ENCODE measurements at regions not wholly inside any gene's neighbourhood (a gene's known extent, or its start where the extent isn't known, plus 50 kb on each side); places are given as distances from the start of the nearest gene placed in this dataset.
"Not testable (repeated sequence)": the region's sequence is repeated elsewhere in the genome, so short reads cannot be mapped to it uniquely, and the experiment has no call there.

GRCh38 chr19:30245401-30246039 is 126.7 kb upstream of the ZNF536 start:
- no peak for DNase-seq

DNA sequence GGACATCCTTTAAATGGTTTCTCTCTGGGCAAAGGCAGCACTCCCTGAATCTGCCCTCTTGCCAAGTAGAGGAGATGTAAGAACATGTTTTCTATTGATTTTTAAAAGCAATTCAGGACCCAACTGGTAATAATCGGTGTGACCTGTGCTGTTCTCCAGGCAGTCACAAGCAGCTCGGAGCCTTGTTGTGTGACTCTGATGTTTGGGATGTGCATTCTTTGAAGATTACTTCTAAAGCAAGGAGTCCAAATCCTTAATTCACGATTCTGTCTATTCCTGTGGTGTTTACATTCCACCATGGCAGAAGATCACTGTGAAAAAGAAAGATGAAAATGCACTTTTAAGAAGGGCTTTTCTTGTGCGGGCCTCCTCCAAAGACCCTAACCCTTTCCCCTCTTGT is 122.3 kb upstream of the ZNF536 start:
- DNase-seq = no peak

GRCh38 chr19:30252214-30252613 is 120.0 kb upstream of the ZNF536 start:
- no peak for DNase-seq

GRCh38 chr19:30253581-30253996 is 118.6 kb upstream of the ZNF536 start:
- DNase-seq = no peak

DNA sequence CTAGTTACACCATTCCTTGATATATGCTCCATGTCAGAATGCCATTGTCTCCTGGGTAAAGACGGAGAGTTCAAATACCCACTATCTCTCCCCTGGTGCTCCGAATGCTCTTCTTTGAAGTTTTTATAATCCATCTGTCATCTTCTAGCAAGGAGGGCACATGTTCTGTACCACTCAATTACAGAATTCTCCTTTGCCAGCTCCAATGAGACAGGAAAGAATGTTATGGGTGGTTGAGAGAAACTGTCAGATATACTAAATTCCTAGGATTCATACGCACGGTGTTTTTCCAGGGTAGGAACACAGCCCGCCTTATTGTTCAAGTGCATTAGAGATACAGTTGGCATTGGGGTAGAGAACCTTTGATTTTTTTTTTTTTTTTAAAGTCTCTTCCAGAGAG is 118.0 kb upstream of the ZNF536 start:
- no peak for DNase-seq

DNA sequence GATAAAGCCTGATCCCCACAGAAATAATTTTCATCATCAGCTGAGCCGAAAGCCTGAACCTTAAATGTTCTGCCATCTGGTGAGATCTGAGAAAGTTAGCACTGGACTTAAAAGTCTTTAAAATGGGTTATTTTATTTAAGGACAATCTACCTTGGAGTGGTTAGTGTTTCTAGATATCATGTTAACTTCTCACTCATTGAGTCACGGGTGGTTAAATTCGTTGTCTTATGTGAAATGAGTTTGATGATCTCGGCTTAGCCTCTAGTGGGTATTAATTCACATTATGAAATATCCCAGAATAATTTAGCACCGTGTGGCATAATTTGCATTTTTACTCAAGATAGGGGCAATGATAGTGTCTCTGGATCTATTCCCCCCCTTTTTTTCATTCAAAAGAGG is 117.4 kb upstream of the ZNF536 start:
- DNase-seq = no peak

- peak; percentile 49 for DNase-seq
These were observed 116.2 kb upstream of the ZNF536 start for GRCh38 chr19:30255791-30256495.

- peak; percentile 79 for DNase-seq
These were observed 115.7 kb upstream of the ZNF536 start for GRCh38 chr19:30256496-30256850.

- no peak for DNase-seq
These were observed 108.3 kb upstream of the ZNF536 start for GRCh38 chr19:30263830-30264381.

DNA sequence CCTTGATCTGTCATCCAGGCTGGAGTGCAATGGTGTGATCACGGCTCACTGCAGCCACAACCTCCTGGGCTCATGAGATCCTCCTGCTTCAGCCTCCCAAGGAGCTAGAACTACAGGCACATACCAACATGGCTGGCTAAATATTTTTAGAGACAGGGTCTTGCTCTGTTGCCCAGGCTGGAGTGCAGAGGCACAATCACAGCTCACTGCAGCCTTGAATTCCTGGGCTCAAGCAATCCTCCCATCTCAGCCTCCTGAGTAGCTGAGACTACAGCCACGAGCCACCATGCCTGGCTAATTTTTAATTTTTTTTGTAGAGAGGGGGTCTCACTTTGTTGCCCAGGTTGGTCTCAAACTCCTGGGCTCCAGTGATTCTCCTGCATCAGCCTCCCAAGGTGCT is 106.3 kb upstream of the ZNF536 start:
- DNase-seq = not testable (repeated sequence)

GRCh38 chr19:30266687-30267086 is 105.5 kb upstream of the ZNF536 start:
- DNase-seq = no peak

GRCh38 chr19:30267332-30267731 is 104.9 kb upstream of the ZNF536 start:
- no peak for DNase-seq

GRCh38 chr19:30268601-30269000 is 103.6 kb upstream of the ZNF536 start:
- DNase-seq = peak; percentile 19

- peak; percentile 47 for DNase-seq
These were observed 102.5 kb upstream of the ZNF536 start for GRCh38 chr19:30269638-30270037.

DNA sequence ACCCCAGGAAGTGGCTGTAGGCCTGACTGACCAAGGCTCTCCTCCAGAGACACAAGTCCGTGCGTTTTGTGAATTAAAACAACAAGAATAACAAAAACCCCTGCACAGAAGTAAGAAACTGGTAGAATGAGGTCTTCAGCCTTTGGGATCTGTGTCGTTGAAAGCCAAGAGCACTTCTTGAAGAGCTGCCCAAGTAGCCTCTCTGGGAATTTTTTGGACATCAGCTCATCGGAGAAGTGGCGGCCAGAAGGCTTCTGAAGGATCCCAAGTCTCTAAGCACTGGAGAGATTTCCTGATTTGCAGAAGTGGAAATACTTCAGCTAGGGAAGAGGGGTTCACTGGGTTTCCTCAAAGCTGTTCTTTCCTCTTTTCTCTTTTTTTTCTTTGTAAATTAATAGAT is 100.4 kb upstream of the ZNF536 start:
- DNase-seq = no peak

GRCh38 chr19:30272554-30272953 is 99.6 kb upstream of the ZNF536 start:
- DNase-seq = no peak

DNA sequence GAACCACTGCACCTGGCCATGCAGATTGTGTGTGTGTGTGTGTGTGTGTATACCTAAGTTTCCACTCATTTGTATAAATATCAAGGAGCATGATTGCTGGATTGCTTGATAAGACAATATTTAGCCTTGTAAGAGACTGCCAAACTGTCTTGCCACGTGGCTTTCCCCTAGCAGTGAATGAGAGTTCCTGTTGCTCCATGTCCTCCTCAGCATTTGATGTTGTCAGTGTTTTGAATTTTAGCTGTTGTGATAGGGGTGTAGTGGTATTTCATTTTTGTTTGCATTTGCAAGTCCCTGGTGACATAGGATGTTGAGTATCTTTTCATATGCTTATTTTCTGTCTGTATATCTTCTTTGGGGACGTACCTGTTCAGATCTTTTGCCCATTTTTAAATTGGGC is 99.0 kb upstream of the ZNF536 start:
- no peak for DNase-seq

GRCh38 chr19:30274987-30275386 is 97.2 kb upstream of the ZNF536 start:
- no peak for DNase-seq

DNA sequence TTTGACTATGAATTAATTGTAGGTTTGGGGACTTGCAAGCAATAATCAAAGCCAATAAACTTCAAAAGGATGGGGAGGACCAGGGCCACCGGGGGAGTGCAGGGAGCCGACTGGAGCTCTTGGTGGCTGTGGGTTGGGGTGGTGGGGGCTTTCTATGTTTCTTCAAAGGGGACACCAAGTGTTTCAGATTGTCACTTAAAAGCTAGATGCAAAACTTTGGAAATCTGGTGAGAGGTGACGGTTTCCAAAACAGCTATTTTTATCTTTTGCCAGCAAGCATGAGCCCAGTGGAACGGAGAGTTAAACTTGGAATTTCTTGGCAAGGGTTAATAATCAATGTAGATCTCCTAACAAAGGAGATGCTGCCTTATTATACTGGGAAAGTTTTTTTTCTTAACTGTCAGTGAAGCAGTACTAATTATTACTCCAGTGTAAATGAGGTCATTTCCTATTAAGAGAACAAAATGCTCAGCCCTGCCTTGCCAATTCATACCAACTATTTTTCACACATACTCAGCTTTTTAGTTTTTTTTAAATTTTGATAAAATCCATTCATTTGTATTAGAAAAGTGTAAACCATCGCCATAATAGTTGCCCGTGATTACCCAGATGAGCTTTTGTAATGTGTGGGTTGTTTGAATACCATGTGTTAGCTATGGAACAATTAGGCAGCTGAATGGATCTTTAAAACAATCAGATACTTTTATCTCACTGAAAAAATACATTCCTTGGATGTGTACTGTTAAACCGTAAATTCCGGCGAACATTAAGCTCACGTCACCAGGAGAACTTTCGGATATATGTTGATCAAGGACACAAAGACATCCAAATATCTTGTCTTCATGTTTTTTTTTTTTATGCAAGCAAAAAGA is 95.9 kb upstream of the ZNF536 start:
- no peak for DNase-seq

- peak; percentile 39 for DNase-seq
These were observed 95.3 kb upstream of the ZNF536 start for GRCh38 chr19:30276883-30277280.

DNA sequence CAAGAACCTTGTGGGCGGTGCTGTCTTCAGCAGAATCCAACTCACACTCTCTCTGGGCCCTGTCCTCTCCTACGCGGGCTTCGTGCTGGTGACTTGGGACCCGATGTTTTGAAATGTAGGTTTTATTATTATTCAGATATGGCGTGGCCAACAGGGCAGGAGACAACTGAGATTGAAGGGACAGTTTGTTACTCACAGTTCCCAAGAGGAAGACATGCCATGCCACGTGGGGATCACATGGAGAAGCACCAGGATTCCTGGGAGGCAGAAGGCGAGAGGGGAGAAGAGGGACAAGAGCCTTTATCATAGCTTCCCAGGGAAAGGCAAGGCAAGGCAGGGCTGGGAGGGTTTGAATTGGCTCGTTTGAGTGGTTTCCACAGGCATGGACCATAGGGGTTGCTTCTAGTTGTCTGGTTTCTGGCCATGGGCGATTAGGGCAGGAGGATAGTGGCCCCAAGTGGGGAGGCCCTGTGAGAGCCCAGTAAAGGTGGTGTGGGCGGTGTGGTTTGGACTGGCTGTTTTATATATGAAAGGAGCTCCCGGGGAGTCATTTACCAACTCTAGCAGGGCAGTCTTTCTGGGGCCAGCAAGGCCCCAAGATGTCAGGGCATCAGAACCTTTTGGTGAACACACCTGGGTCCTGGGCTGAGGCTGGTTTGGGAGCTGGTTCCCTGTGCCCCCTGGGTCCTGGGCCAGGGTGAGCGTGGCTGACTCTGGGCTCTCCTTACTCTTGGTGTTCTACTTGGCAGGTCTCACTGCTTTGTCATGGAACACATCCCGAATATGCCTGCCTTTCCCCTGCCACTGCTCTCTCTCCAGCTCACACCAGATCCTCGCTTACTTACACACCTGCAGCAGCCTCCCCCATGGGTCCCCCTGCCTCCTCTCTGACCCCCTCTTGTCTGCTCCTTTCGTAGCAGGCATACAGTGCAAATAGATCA is 94.0 kb upstream of the ZNF536 start:
- no peak for DNase-seq

GRCh38 chr19:30278882-30279254 is 93.3 kb upstream of the ZNF536 start:
- no peak for DNase-seq

DNA sequence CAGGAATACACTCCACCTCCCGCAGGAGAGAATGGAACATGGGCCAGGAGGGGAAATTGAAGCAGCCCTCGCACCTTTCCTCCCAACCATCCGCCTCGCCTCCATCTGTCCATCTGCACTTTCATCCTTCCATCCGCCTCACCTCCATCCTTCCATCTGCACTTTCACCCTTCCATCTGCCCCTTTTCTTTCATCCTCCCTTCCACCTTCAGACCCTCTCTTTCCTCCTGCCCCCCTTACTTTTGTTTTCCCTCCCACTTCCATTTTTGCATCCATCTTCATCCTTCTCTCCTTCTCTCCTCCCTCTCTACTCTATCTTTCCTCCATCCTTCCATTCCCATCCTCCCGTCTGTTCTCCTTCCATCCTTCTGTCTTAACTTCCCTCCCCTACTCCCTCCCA is 92.2 kb upstream of the ZNF536 start:
- DNase-seq = no peak
